CD4-positive, alpha-beta T cell (primary cell): ENCODE measurements at regions not wholly inside any gene's neighbourhood (a gene's known extent, or its start where the extent isn't known, plus 50 kb on each side); places are given as distances from the start of the nearest gene placed in this dataset.

Experiments
- ATAC-seq: fragments of 200-7000 bp; cut with Tn5 transposase; one replicate; pipeline ENCODE4 v1.10.0; 2022; ENCODE audit warnings: mild to moderate bottlenecking; ENCODE audit not compliant: poor library complexity
- CTCF ChIA-PET: fragments of 350-600 bp; sonication (Branson Sonifier 250); formaldehyde crosslinking; loops from one replicate; lab custom pipeline; 2021; ENCODE audit warnings: antibody characterized with exemption, inconsistent platforms; lab: Charles Lee
- POLR2A ChIA-PET: fragments of 350-600 bp; sonication (Branson Sonifier 250); formaldehyde crosslinking; loops from one replicate; lab custom pipeline; 2021; ENCODE audit warnings: antibody characterized with exemption, inconsistent platforms; lab: Charles Lee
- DNase-seq, 14 experiments: peaks; one replicate each; pipeline ENCODE4 v3.0.0-alpha.2; 2013 to 2020; ENCODE audit warnings: mixed read lengths in 2 of 14
- H3K27ac ChIP-seq, 2 donors: one replicate each; pipeline versions ENCODE4 v1.5.1 to v1.7.0; 2013; ENCODE audit warnings: low read length in 2 of 2, low read depth in 1 of 2, mild to moderate bottlenecking in 1 of 2
- H3K27me3 ChIP-seq, 2 experiments: 1 replicate in 1 of 2; 2 replicates in 1 of 2; pipeline versions ENCODE4 v1.6.1 to v1.7.0; 2013; ENCODE audit warnings: low read length in 2 of 2, control low read depth in 1 of 2, mild to moderate bottlenecking in 1 of 2, moderate library complexity in 1 of 2; ENCODE audit not compliant: insufficient read depth in 2 of 2, control insufficient read depth in 1 of 2
- H3K36me3 ChIP-seq: one replicate; pipeline ENCODE4 v1.6.1; 2013; ENCODE audit warnings: low read length, control low read depth; ENCODE audit not compliant: insufficient read depth
- H3K4me1 ChIP-seq: one replicate; pipeline ENCODE4 v1.6.1; 2013; ENCODE audit warnings: low read length, control low read depth; ENCODE audit not compliant: insufficient read depth
- H3K4me3 ChIP-seq: one replicate; pipeline ENCODE4 v1.5.1; 2013; ENCODE audit warnings: mild to moderate bottlenecking, low read length, moderate library complexity
- H3K9me3 ChIP-seq, 2 experiments: 1 replicate in 1 of 2; 2 replicates in 1 of 2; pipeline versions ENCODE4 v1.6.1 to v1.7.0; 2013; ENCODE audit warnings: low read length in 2 of 2, mild to moderate bottlenecking in 2 of 2, control low read depth in 1 of 2, moderate library complexity in 1 of 2; ENCODE audit not compliant: control insufficient read depth in 1 of 2, insufficient read depth in 1 of 2
- H3K27ac Mint-ChIP-seq: one replicate; pipeline ENCODE4 v1.8.0; 2020; ENCODE audit warnings: mixed read lengths
- H3K27me3 Mint-ChIP-seq: one replicate; pipeline ENCODE4 v1.8.0; 2021; ENCODE audit warnings: mixed read lengths
- H3K36me3 Mint-ChIP-seq: one replicate; pipeline ENCODE4 v1.8.0; 2021; ENCODE audit warnings: low read depth, mixed read lengths
- H3K4me1 Mint-ChIP-seq: one replicate; pipeline ENCODE4 v1.8.0; 2021; ENCODE audit warnings: low read depth, mixed read lengths
- H3K4me3 Mint-ChIP-seq: one replicate; pipeline ENCODE4 v1.8.0; 2020; ENCODE audit warnings: mild to moderate bottlenecking, mixed read lengths
- H3K9me3 Mint-ChIP-seq: one replicate; pipeline ENCODE4 v1.8.0; 2020; ENCODE audit warnings: mixed read lengths
- CTCF ChIP-seq: fragments of 200-600 bp; IDR thresholded peaks from one replicate; pipeline ENCODE4 v1.8.0; 2022; ENCODE audit warnings: antibody characterized with exemption, mild to moderate bottlenecking
- intact Hi-C, 2 experiments: fragments of 100-400 bp; cut with DNase I in 1 of 2; cut with micrococcal nuclease in 1 of 2; formaldehyde crosslinking; loops; one replicate each; pipeline versions ENCODE4 v1.15.1 to v1.9.0; 2023 to 2025; cut with DNase I, micrococcal nuclease

- no peak for DNase-seq
- POLR2A ChIA-PET = no interaction called here
- H3K9me3 Mint-ChIP-seq = no peaks in the 10 kb centered on the region
Observed at GRCh38 chr10:44458671-44459413, 73.9 kb upstream of the CXCL12 start.

DNA sequence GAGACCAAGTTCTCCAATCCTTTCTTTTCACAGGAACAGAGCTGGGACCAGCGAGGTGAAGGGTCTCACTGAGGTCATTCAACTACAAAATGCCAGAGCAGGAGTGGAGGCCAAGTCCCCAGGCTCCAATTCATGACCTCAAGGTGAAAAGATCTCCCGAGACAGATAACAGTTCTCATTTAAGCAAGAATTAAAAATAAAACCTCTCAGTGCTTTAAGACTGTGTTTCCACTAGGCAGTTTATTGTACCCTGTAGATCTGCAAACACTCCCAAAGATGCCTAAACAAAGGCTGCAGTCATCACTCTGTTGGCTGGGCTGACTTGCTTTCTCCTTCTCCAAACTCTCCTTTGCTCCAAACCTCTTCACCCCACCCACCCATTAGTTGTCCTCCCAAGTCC is 74.8 kb upstream of the CXCL12 start:
- ChIA-PET CTCF (no interaction called here), POLR2A (no interaction called here)
- Histone ChIP-seq H3K27me3 (peaks cover 0 to under 1% of the 10 kb centered on the region in 2 experiments), H3K4me3 (no peak overlapping the region), H3K36me3 (no peaks in the 10 kb centered on the region), H3K4me1 (no peaks in the 10 kb centered on the region), H3K27ac (no peak overlapping the region), H3K9me3 (peaks cover 0 to 9% of the 10 kb centered on the region in 2 experiments)
- Mint-ChIP-seq H3K36me3 (no peaks in the 10 kb centered on the region), H3K27me3 (peaks cover 19% of the 10 kb centered on the region), H3K27ac (no peak overlapping the region), H3K9me3 (no peaks in the 10 kb centered on the region), H3K4me3 (no peak overlapping the region), H3K4me1 (no peaks in the 10 kb centered on the region)
- no peak for TF ChIP-seq CTCF
- ATAC-seq (no peak), DNase-seq (no peak)
- intact Hi-C loops = no loop called here

More at GRCh38 chr10:44458671-44459413, 73.9 kb upstream of the CXCL12 start:
- H3K9me3 ChIP-seq = peaks cover 0 to 15% of the 10 kb centered on the region in 2 experiments
- no peak overlapping the region for H3K4me3 ChIP-seq
- no peak for ATAC-seq
- TF ChIP-seq CTCF = no peak
- no peaks in the 10 kb centered on the region for H3K27me3 ChIP-seq
- Mint-ChIP-seq H3K27ac (no peak overlapping the region), H3K27me3 (peaks cover 19% of the 10 kb centered on the region), H3K4me1 (no peaks in the 10 kb centered on the region), H3K4me3 (no peak overlapping the region), H3K36me3 (no peaks in the 10 kb centered on the region)
- no peaks in the 10 kb centered on the region for H3K36me3 ChIP-seq
- H3K4me1 ChIP-seq = no peaks in the 10 kb centered on the region
- CTCF ChIA-PET = no interaction called here
- intact Hi-C loops = no loop called here
- no peak overlapping the region for H3K27ac ChIP-seq

DNA sequence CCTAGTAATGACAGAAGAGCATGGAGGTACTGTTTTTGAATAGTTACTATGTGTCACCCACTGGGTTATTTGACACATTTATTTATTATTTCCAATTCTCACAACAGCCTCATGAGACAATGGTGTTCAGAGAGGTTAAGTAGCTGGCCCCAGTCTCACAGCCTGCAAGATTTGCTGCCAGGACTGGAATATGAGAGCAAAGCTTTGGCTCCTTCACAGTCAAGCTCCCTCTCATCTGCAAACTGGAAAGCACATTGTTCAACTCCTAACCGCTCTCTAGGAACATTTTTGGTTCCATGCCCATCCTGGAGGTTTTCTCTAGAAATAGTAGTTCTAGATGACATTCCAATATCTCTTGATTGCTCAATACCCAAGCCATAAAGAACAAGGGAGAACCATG is 75.5 kb upstream of the CXCL12 start:
- Histone ChIP-seq H3K4me1 (no peaks in the 10 kb centered on the region), H3K27me3 (peaks cover 1 to 5% of the 10 kb centered on the region in 2 experiments), H3K27ac (no peak overlapping the region), H3K4me3 (no peak overlapping the region), H3K9me3 (peaks cover 0 to 10% of the 10 kb centered on the region in 2 experiments), H3K36me3 (no peaks in the 10 kb centered on the region)
- Mint-ChIP-seq H3K27me3 (peaks cover 19% of the 10 kb centered on the region), H3K4me3 (no peak overlapping the region), H3K9me3 (no peaks in the 10 kb centered on the region), H3K4me1 (no peaks in the 10 kb centered on the region), H3K27ac (no peak overlapping the region), H3K36me3 (no peaks in the 10 kb centered on the region)
- intact Hi-C loops = no loop called here
- ChIA-PET POLR2A (no interaction called here), CTCF (no interaction called here)
- DNase-seq (no peak), ATAC-seq (no peak)
- TF ChIP-seq CTCF = no peak
